ENCODE measurements at regions not wholly inside any gene's neighbourhood (a gene's known extent, or its start where the extent isn't known, plus 50 kb on each side); places are given as distances from the start of the nearest gene placed in this dataset.

GRCh38 chr5:152271420-152271819 lies 133.7 kb downstream of the NMUR2 start:
- no peaks in the 10 kb centered on the region for H3K27me3 ChIP-seq (replicated peaks; ENCODE audit: control insufficient read depth, insufficient read depth, low read length)
- no peak overlapping the region for H3K4me3 ChIP-seq (replicated peaks; ENCODE audit: low read depth, low read length)
- no peaks in the 10 kb centered on the region for H3K36me3 ChIP-seq (ENCODE audit: control insufficient read depth, insufficient read depth, low read length)
- no peak for DNase-seq (ENCODE audit: extremely low read depth, insufficient read length)
- TF ChIP-seq CTCF (IDR thresholded peaks at IDR 0.05; ENCODE audit: insufficient read depth, low read length, poor library complexity, severe bottlenecking) = no peak

- Histone ChIP-seq H3K36me3 (ENCODE audit: control insufficient read depth, insufficient read depth, low read length) (no peaks in the 10 kb centered on the region), H3K4me3 (replicated peaks; ENCODE audit: low read depth, low read length) (no peak overlapping the region), H3K27me3 (replicated peaks; ENCODE audit: control insufficient read depth, insufficient read depth, low read length) (no peaks in the 10 kb centered on the region)
- no peak for DNase-seq (ENCODE audit: extremely low read depth, insufficient read length)
- no peak for TF ChIP-seq CTCF (IDR thresholded peaks at IDR 0.05; ENCODE audit: insufficient read depth, low read length, poor library complexity, severe bottlenecking)
Observed at GRCh38 chr5:152270096-152270495, 135.0 kb downstream of the NMUR2 start.

GRCh38 chr5:152269533-152269932 lies 135.5 kb downstream of the NMUR2 start:
- Histone ChIP-seq H3K27me3 (replicated peaks; ENCODE audit: control insufficient read depth, insufficient read depth, low read length) (no peaks in the 10 kb centered on the region), H3K4me3 (replicated peaks; ENCODE audit: low read depth, low read length) (no peak overlapping the region), H3K36me3 (ENCODE audit: control insufficient read depth, insufficient read depth, low read length) (no peaks in the 10 kb centered on the region)
- no peak for DNase-seq (ENCODE audit: extremely low read depth, insufficient read length)
- TF ChIP-seq CTCF (IDR thresholded peaks at IDR 0.05; ENCODE audit: insufficient read depth, low read length, poor library complexity, severe bottlenecking) = no peak

- no peak for DNase-seq (ENCODE audit: extremely low read depth, insufficient read length)
- H3K36me3 ChIP-seq (ENCODE audit: control insufficient read depth, insufficient read depth, low read length) = no peaks in the 10 kb centered on the region
- no peaks in the 10 kb centered on the region; the same call in 1 of the 2 replicates for H3K27me3 ChIP-seq (replicated peaks; ENCODE audit: control insufficient read depth, insufficient read depth, low read length)
- H3K4me3 ChIP-seq (replicated peaks; ENCODE audit: low read depth, low read length) = no peak overlapping the region
- TF ChIP-seq CTCF (IDR thresholded peaks at IDR 0.05; ENCODE audit: insufficient read depth, low read length, poor library complexity, severe bottlenecking) = no peak
Observed at GRCh38 chr5:152264645-152265254, 140.3 kb downstream of the NMUR2 start.

GRCh38 chr5:152262667-152263066 lies 142.4 kb downstream of the NMUR2 start:
- no peak overlapping the region for H3K4me3 ChIP-seq (replicated peaks; ENCODE audit: low read depth, low read length)
- H3K36me3 ChIP-seq (ENCODE audit: control insufficient read depth, insufficient read depth, low read length) = no peaks in the 10 kb centered on the region
- no peaks in the 10 kb centered on the region; the same call in 1 of the 2 replicates for H3K27me3 ChIP-seq (replicated peaks; ENCODE audit: control insufficient read depth, insufficient read depth, low read length)
- TF ChIP-seq CTCF (IDR thresholded peaks at IDR 0.05; ENCODE audit: insufficient read depth, low read length, poor library complexity, severe bottlenecking) = no peak
- no peak for DNase-seq (ENCODE audit: extremely low read depth, insufficient read length)

- TF ChIP-seq CTCF (IDR thresholded peaks at IDR 0.05; ENCODE audit: insufficient read depth, low read length, poor library complexity, severe bottlenecking) = no peak
- Histone ChIP-seq H3K36me3 (ENCODE audit: control insufficient read depth, insufficient read depth, low read length) (no peaks in the 10 kb centered on the region), H3K27me3 (replicated peaks; ENCODE audit: control insufficient read depth, insufficient read depth, low read length) (no peaks in the 10 kb centered on the region; the same call in 1 of the 2 replicates), H3K4me3 (replicated peaks; ENCODE audit: low read depth, low read length) (no peak overlapping the region)
- no peak for DNase-seq (ENCODE audit: extremely low read depth, insufficient read length)
Observed at GRCh38 chr5:152260940-152261339, 144.1 kb downstream of the NMUR2 start.

Measured in GM06990 (cell line).